GM19238 (cell line): ENCODE measurements at regions not wholly inside any gene's neighbourhood (a gene's known extent, or its start where the extent isn't known, plus 50 kb on each side); places are given as distances from the start of the nearest gene placed in this dataset.
A peak's percentile ranks its signal among the peaks of the same experiment; 100 is the strongest.
"Not testable (repeated sequence)": the region's sequence is repeated elsewhere in the genome, so short reads cannot be mapped to it uniquely, and the experiment has no call there.

ENCODE experiments used
- DNase-seq: peaks from one replicate; pipeline ENCODE4 v3.0.0; 2011; ENCODE audit warnings: low spot score; ENCODE audit not compliant: insufficient read length

DNA sequence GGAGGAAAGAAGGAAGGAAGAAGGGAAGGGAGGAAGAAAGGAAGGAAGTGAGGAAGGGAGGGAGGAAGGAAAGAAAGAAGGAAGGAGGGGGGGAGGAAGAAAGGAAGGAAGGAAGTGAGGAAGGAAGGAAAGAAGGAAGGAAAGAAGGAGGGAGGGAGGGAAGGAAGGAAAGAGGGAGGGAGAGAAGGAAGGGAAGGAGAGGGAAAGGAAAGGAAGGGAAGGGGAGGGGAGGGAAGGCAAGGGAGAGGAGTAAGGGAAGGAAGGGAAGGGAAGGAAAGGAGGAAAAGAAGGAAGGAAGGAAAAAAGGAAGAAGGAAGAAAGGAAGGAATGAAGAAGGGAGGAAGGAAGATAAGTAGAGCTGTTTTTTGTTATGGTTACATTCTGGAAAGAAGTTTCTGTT lies 141.2 kb downstream of the LRRC3B start:
- no peak for DNase-seq

- DNase-seq = no peak
Observed at GRCh38 chr3:26766031-26766430, 143.5 kb downstream of the LRRC3B start.

GRCh38 chr3:26768068-26768651 lies 145.6 kb downstream of the LRRC3B start:
- DNase-seq = no peak

DNA sequence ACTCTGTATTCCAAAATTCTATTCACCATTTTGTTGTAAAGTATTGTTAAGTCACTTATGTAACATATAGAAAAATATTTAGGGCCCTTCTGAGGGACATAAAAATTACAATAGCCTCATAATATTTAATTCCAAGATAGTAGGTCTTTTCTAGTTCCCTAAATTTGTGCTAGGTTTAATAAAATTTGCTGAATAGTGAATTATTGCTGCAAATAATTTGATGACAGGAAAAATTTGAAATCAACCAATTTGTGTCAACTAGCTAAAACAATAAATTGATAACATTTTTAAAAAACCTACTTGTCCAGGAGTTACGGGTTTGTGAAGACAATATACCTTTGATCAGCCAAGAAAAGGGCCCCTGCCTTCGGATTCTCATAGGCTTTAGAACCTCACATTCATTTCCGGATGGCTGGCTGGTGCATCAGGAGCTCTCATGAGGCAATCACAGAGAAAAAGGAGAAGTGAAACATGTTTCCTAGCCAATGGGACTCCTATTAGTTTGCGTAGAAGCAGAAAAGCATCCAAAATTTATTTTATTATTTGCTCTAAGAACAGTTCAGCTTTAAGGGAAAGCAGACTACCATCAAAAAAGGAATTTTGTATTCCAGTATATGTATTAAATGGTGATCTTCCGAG lies 177.2 kb downstream of the LRRC3B start:
- no peak for DNase-seq

GRCh38 chr3:26807272-26807671 lies 184.7 kb downstream of the LRRC3B start:
- DNase-seq = no peak

DNA sequence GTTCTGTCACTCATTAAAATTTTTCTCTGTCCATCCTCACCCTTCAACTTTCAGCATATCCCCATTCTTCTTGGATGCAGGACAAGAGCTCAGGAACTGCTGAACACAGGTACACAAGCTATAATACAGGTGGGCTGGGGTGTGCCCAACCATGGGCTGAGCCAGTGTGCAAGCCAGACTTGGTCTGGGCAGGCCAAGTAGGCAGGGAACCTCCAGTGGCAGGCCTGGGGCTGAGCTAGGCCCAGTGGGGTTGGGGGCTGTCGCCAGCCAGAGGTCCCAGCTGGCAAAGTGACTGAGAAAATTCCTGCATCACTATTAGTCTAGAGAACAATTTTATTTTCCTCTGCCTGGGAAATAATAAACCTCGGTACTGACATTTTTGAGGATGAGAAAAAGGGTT lies 202.9 kb downstream of the LRRC3B start:
- no peak for DNase-seq

DNA sequence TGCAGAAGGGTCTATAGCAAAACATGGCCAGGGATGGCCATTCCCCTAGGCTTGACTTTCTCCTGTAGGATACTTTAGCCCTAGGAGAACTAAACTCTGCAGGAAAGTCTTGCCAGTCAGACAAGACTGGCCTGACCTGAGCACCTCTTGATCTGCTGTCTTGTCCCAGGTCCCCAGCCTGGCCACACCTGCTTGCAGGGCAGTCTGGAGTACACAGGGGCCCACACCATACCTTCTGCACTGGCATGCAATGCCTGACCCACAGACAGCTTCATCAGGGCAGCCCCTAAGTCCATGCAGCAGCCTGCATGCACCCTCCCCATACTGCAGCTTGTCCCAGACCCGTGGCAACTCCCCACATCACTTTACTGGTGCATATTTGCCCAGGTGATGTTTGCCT lies 204.6 kb downstream of the LRRC3B start:
- no peak for DNase-seq

DNA sequence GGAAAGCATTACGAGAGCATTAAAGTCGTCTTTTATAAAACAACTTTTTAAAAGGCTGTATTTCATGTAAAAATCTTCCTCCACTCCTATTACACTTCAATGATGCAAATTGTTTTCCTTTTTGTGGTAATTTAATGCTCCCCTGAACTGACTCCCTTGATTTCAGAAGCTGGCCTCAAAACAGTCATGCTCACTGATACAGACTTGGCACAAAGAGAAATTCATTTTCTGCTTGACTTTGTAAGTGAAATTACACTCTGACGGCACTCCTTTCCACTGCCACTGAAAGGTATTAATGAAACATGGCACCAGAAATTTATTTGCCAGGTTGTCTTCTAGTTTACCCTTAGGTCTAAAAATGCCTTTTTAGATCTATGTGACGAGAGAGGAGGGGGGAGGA lies 215.5 kb downstream of the LRRC3B start:
- no peak for DNase-seq

DNA sequence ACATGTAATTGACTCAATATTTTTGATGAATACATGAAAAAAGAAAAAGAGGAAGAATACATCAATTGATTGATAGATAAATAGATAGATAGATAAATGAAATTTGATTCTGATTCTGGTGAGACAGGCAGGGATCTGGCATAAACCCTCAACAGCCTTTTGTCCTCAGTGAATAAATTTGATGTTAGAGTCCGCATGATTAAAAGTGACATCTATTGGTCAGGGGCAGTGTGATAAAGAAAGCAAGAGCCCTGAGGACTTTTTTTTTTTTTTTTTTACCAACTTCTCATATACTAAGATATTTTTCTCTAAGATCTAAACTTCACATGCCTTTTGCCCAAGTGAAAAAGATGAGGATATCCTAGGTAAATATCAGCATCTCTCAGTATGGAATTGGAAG lies 216.4 kb downstream of the LRRC3B start:
- DNase-seq = no peak

- DNase-seq = no peak
Observed at GRCh38 chr3:26840272-26840870, 217.8 kb downstream of the LRRC3B start.

DNA sequence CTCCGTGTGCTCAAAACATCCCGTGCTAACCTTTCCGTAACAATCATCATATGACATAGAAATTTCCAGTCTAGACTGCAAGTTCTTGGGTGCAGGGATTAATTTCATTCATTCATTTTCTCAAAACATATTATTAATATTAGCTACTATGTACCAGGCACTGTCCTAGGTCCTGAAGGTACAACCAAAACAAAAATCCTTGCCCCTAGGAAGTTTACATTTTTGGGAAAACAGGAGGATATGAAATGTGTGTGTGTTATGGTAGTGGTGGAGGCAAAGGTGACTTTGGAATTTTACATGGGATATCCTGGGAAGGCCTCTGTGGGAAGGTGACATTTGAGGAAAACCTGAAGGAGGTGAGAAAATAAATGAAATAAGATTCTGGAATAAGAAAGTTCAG lies 222.6 kb downstream of the LRRC3B start:
- DNase-seq = no peak

DNA sequence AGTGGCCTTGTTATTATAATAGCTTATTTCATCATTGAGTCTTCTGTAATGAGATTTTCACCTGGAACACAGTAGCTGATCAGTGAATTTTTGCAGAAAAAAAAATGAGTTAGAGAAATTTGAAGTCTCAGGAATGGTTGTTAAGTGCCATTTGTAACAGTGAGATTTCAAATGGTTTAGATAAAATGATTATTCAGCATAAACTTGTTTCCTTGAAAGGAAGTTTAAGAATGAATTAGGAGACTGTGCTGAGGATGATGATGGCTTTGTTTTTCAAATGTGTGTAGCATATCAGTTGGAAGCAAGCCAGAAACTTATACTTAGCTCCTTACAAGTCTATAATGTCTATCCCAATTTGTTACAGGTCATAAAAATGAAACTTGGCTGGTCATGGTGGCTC lies 225.1 kb downstream of the LRRC3B start:
- no peak for DNase-seq

DNA sequence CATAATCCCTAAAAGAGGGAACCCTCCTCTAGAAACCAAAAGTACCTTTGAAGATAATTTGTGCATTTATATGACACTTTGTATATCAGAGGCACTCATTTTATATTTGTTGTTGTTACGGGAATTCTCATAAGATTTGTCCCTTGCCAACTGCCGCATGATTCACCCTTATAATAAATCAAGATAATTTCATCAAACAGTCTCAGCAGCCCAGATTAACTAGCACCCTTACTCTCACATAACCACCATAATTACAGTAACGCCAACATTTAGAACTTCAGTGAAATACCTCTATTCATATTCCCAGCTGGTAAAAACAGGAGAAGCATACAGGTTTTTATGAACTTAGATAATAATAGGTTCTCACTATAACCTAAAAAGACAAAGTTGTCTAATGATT lies 271.9 kb downstream of the LRRC3B start:
- no peak for DNase-seq

DNA sequence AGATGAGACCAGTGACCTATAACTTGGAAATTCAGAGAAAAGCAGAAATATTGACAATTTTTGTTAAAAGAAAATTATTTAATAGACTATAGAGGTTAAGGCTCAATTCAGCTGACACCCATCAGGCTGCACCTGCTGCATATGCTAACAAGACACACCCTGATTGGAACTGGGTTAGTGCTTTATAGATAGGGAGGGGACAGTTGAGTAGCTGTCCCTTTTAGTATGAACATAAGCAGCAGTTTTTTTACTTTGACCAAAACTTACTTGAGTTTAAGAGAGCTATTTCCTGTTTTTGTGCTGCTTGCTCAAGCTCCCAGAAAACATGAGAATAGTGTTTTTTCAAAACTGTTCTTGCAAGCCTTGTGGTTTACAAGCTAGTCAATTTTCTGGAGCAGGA lies 292.6 kb downstream of the LRRC3B start:
- DNase-seq = no peak

DNA sequence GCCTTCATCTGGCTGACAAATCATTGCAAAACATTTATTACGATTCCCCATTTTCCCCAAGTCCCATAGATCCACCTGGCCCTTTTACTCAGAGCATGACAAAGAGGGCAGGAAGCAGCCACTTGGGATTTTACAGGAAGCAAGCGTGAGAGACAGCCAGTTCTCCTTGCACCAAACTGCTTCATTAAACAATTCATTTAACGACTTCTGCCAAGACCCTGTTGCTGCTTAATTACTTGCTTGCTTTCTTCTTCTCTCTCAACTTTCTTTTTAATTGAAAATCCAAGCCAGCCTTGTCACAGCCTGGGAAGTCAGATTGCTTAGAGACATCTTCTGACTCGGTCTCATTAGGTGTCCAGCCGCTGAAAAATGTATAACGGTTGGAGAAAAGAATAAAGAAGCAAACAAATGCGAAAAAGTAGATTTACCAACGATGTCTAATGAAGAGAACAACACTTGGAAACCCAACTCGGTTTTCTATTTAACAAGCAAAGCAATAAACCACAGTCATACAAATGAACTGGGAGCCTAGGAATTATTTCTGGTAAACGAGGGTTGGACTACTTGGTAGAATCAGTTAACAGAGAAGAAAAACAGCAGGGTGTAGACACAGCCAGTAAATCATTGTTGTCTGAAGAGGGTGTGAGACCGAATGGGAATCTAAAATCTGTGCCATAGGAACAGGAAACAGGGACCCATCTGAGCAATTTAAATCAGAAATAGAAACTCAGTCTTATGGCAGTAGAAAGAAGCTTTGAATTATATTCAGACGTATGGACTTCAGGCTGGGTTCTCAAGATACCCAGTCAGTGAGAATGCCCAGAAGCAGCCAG lies 298.3 kb downstream of the LRRC3B start:
- DNase-seq = no peak

GRCh38 chr3:26931896-26932295 lies 309.3 kb downstream of the LRRC3B start:
- no peak for DNase-seq

DNA sequence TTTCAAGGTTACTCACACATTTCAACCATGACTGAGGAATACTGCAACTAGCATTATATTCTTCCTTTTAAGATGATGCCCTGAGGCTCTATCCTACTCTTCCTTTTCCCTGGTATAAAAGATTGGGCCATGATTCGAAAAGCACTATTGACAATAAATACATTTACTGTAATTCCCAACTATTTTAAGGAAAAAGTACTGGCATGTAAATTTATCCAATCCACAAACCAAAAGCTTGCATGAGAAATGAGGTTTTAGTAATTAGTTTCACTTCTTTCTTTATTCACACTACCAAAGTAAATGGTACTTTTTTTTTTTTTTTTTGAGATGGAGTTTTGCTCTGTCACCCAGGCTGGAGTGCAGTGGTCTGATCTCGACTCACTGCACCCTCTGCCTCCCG lies 310.2 kb downstream of the LRRC3B start:
- DNase-seq = no peak

- not testable (repeated sequence) for DNase-seq
Observed at GRCh38 chr3:26945480-26945879, 322.9 kb downstream of the LRRC3B start.

DNA sequence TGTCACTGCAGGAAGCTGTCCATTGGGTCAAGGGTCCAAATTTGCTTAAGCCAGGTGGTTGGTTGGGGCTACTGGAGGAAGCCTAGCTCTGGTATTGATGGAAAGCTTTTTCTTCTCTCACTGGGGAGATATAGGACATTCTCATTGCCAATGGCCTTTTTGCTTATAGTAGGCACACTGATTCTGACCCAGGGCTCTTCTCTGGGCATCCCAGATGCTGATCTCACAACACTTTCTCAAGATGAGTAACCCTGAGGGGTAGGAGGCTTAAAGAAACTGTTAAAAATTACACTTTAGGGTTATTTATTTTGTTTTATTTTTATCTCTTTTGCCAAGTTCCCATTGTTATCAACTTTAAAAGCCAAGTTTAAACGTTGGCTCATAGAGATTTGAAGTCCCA lies 337.8 kb downstream of the LRRC3B start:
- no peak for DNase-seq

DNA sequence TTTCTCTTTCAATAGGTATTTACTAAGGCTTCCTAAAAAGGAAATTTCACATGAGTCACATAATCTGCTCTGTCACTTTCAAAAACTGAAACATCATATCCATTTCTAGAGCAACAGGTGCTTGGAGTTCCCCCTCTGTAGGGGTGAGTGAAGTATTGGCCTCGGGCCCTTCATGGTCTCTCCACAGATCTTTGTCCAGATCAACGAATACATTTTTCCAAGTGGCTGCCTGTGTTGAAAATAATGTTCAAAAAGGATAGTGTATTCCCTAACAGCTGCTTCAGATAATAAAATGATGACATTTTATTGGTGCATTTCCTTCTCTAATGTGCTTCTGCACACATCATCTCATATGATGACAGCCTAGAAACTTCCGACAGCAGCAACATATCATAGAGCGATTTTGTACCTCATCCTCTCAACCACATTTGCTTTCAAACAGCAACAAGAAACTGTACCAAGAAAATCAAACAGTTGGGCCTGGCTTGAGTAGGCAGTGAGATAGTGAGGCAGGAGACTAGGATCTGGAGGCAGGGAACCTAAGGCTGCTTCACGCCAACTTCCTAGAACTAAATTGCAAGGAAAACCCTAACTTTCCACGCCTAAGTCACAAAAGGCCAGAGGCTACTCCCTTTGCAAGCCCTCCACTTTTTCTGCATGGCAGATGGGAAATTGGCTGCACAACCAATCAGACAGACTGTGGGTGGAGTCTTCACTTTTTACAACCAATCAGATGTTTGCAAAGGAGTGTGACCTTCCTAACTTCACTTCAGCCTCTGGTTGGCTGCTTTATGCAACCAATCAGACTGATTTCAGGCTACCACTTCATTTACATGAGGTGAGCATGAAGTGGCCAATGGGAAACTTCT lies 340.2 kb downstream of the LRRC3B start:
- DNase-seq = peak; percentile 5

GRCh38 chr3:26963361-26963743 lies 340.8 kb downstream of the LRRC3B start:
- no peak for DNase-seq
